GM12878 (cell line): ENCODE measurements at regions not wholly inside any gene's neighbourhood (a gene's known extent, or its start where the extent isn't known, plus 50 kb on each side); places are given as distances from the start of the nearest gene placed in this dataset.

ENCODE experiments used
- ATAC-seq: fragments of 200-7000 bp; cut with Tn5 transposase; 3 replicates; pipeline ENCODE4 v1.9.1; 2020; ENCODE audit warnings: mild to moderate bottlenecking, moderate library complexity
- BruUV-seq: library from RNA; stranded (reverse); fragments of 400-500 nt; replicated peaks from 2 replicates; lab custom pipeline; 2021; lab: Mats Ljungman, UMichigan
- CTCF ChIA-PET: fragments of 300-600 bp; sonication (Branson Sonifier 250); formaldehyde crosslinking; extraction: SDS; loops from one replicate; lab custom pipeline; 2021; ENCODE audit warnings: inconsistent platforms; lab: Yijun Ruan, JAX
- POLR2A ChIA-PET: fragments of 350-600 bp; formaldehyde crosslinking; extraction: SDS; loops from one replicate; lab custom pipeline; 2021; ENCODE audit warnings: inconsistent platforms; lab: Charles Lee
- RAD21 ChIA-PET: fragments of 300-600 bp; sonication (Branson Sonifier 250); formaldehyde crosslinking; loops from one replicate; lab custom pipeline; 2023; ENCODE audit warnings: antibody characterized with exemption; ENCODE audit not compliant: unreplicated experiment; lab: Charles Lee
- SMC1A ChIA-PET: fragments of 300-600 bp; sonication (Branson Sonifier 250); formaldehyde crosslinking; loops from one replicate; lab custom pipeline; 2023; ENCODE audit not compliant: unreplicated experiment, uncharacterized antibody; lab: Charles Lee
- DNase-seq: peaks from one replicate; pipeline ENCODE4 v3.0.0-alpha.2; 2011; ENCODE audit warnings: low read depth, low spot score
- FAIRE-seq: peaks from 3 replicates; lab custom pipeline; 2011; peaks lifted over from hg19 to GRCh38; lab: Jason Lieb, UNC
- H2AFZ ChIP-seq: 2 replicates; pipeline ENCODE4 v1.6.0; 2011; ENCODE audit warnings: low read depth, low read length, control low read depth; ENCODE audit not compliant: control insufficient read depth
- H3K27ac ChIP-seq: 2 replicates; pipeline ENCODE4 v1.5.1; 2011; ENCODE audit warnings: control low read depth; ENCODE audit not compliant: control insufficient read depth, insufficient read depth
- H3K27me3 ChIP-seq, 2 experiments: replicated peaks in 1 of 2; 2 replicates each; pipeline versions ENCODE4 v1.6.0 to v1.6.1; 2011; ENCODE audit warnings: low read length in 1 of 2; ENCODE audit not compliant: control insufficient read depth in 2 of 2, insufficient read depth in 2 of 2
- H3K36me3 ChIP-seq, 2 experiments: 2 replicates each; pipeline ENCODE4 v1.5.1; 2011; ENCODE audit warnings: low read length in 1 of 2; ENCODE audit not compliant: control insufficient read depth in 2 of 2, insufficient read depth in 2 of 2
- H3K4me1 ChIP-seq: 2 replicates; pipeline ENCODE4 v1.6.1; 2011; ENCODE audit warnings: mild to moderate bottlenecking, low read length, moderate library complexity, mixed read lengths; ENCODE audit not compliant: control insufficient read depth, insufficient read depth
- H3K4me2 ChIP-seq: 2 replicates; pipeline ENCODE4 v1.6.0; 2011; ENCODE audit warnings: control low read depth; ENCODE audit not compliant: control insufficient read depth, insufficient read depth
- H3K4me3 ChIP-seq: fragments of 200-600 bp; sonication (generic); 2 replicates; pipeline ENCODE4 v1.5.1; 2016
- H3K79me2 ChIP-seq: 2 replicates; pipeline ENCODE4 v1.6.0; 2011; ENCODE audit warnings: low read length; ENCODE audit not compliant: control insufficient read depth, insufficient read depth
- H3K9ac ChIP-seq: 2 replicates; pipeline ENCODE4 v1.8.0; 2011; ENCODE audit warnings: low read length, control low read depth, mixed read lengths; ENCODE audit not compliant: control insufficient read depth, insufficient read depth
- H3K9me3 ChIP-seq: replicated peaks from 3 replicates; pipeline ENCODE4 v1.5.1; 2011; ENCODE audit warnings: mild to moderate bottlenecking, low read length; ENCODE audit not compliant: control insufficient read depth, insufficient read depth
- H4K20me1 ChIP-seq: 2 replicates; pipeline ENCODE4 v1.6.0; 2011; ENCODE audit not compliant: control insufficient read depth, insufficient read depth
- ATF2 ChIP-seq: IDR thresholded peaks from 2 replicates; pipeline ENCODE4 v1.6.1; 2012; ENCODE audit warnings: low read length, inconsistent platforms
- BCLAF1 ChIP-seq: fragments of 450-650 bp; IDR thresholded peaks from 2 replicates; pipeline ENCODE4 v1.6.1; 2017; ENCODE audit warnings: antibody characterized with exemption, mild to moderate bottlenecking, moderate library complexity
- NFXL1 ChIP-seq: fragments of 450-650 bp; IDR thresholded peaks from 2 replicates; pipeline ENCODE4 v1.6.1; 2017; ENCODE audit warnings: antibody characterized with exemption, mild to moderate bottlenecking, borderline replicate concordance
- NKRF ChIP-seq: fragments of 450-650 bp; conservative IDR thresholded peaks from 2 replicates; pipeline ENCODE4 v1.6.1; 2017; ENCODE audit warnings: mild to moderate bottlenecking, moderate library complexity
- NR2F1 ChIP-seq: fragments of 450-650 bp; conservative IDR thresholded peaks from 2 replicates; pipeline ENCODE4 v1.6.1; 2017; ENCODE audit warnings: mild to moderate bottlenecking
- PAX8 ChIP-seq: fragments of 450-650 bp; IDR thresholded peaks from 2 replicates; pipeline ENCODE4 v1.6.1; 2017; ENCODE audit warnings: mild to moderate bottlenecking, moderate library complexity
- PBX3 ChIP-seq: IDR thresholded peaks from 2 replicates; pipeline ENCODE4 v1.6.1; 2011; ENCODE audit warnings: mild to moderate bottlenecking, low read depth, low read length, moderate library complexity; ENCODE audit not compliant: insufficient replicate concordance
- TARDBP ChIP-seq: IDR thresholded peaks from 2 replicates; pipeline ENCODE4 v1.6.1; 2016; ENCODE audit warnings: borderline replicate concordance
- USF2 ChIP-seq: IDR thresholded peaks from 2 replicates; pipeline ENCODE4 v1.6.1; 2011; ENCODE audit warnings: low read depth, low read length, improper control_type of control experiment, borderline replicate concordance
- ZBTB33 ChIP-seq: fragments of 450-650 bp; IDR thresholded peaks from 2 replicates; pipeline ENCODE4 v1.6.1; 2017; ENCODE audit warnings: mild to moderate bottlenecking
- ZNF217 ChIP-seq: fragments of 450-650 bp; IDR thresholded peaks from 2 replicates; pipeline ENCODE4 v1.6.1; 2017; ENCODE audit warnings: antibody characterized with exemption, mild to moderate bottlenecking
- WGBS: methylation state at CpG from one replicate; pipeline ENCODE4 v1.1.6; 2016; ENCODE audit warnings: low lambda C conversion rate; ENCODE audit not compliant: insufficient replicate concordance, insufficient coverage; ENCODE audit errors: missing lambda C conversion rate; 5-methylcytosine and 5-hydroxymethylcytosine counted together
- in situ Hi-C: fragments of 300-500 bp; cut with MboI; formaldehyde crosslinking; loops from 9 replicates; pipeline ENCODE4 v1.14.3; 2018; ENCODE audit warnings: mixed read lengths
- intact Hi-C: fragments of 100-400 bp; cut with micrococcal nuclease; formaldehyde crosslinking; loops from one replicate; pipeline ENCODE4 v1.14.2; 2022; ENCODE audit not compliant: unreplicated experiment

- TF ChIP-seq PBX3 (no peak), ZNF217 (no peak), PAX8 (no peak), USF2 (no peak), NKRF (no peak), TARDBP (no peak), NR2F1 (no peak)
- TF ChIP-seq, all 136 proteins: peak for 0
Measured at GRCh38 chr2:9758741-9759140, 84.5 kb upstream of the TAF1B start (continued).

GRCh38 chr2:9760069-9760901 is 83.0 kb upstream of the TAF1B start:
- in situ Hi-C loops: no loop called here
- TF ChIP-seq BCLAF1: no peak
- TF ChIP-seq ATF2: no peak
- TF ChIP-seq NFXL1: no peak
- no peak for TF ChIP-seq ZBTB33

More at GRCh38 chr2:9760069-9760901, 83.0 kb upstream of the TAF1B start:
- intact Hi-C loops: no loop called here
- Histone ChIP-seq H3K27ac (no peak overlapping the region), H3K27me3 (peaks cover 4 to 15% of the 10 kb centered on the region in 2 experiments), H3K4me1 (peaks cover 15% of the 10 kb centered on the region), H3K4me3 (no peak overlapping the region), H3K9ac (no peak overlapping the region), H2AFZ (no peak overlapping the region), H3K79me2 (no peaks in the 10 kb centered on the region), H3K36me3 (no peaks in the 10 kb centered on the region), H4K20me1 (no peaks in the 10 kb centered on the region), H3K4me2 (no peak overlapping the region), H3K9me3 (no peaks in the 10 kb centered on the region)
- no peak for FAIRE-seq
- no peak for DNase-seq
- RAD21 ChIA-PET: no interaction called here
- 57% methylated on average over 4 of the region's 4 CpGs for WGBS
- no TSS peak for BruUV-seq
- ATAC-seq: no peak
- SMC1A ChIA-PET: no interaction called here
- CTCF ChIA-PET: interaction anchor here (1.3 to 4.5 kb wide), 3 partner anchors 10 to 287 kb away, joined by 4 to 25 read pairs (median 4); no protein-coding TSS in a partner anchor
- POLR2A ChIA-PET: no interaction called here
